ENCODE measurements at regions not wholly inside any gene's neighbourhood (a gene's known extent, or its start where the extent isn't known, plus 50 kb on each side); places are given as distances from the start of the nearest gene placed in this dataset.
"Not testable (repeated sequence)": the region's sequence is repeated elsewhere in the genome, so short reads cannot be mapped to it uniquely, and the experiment has no call there.

DNA sequence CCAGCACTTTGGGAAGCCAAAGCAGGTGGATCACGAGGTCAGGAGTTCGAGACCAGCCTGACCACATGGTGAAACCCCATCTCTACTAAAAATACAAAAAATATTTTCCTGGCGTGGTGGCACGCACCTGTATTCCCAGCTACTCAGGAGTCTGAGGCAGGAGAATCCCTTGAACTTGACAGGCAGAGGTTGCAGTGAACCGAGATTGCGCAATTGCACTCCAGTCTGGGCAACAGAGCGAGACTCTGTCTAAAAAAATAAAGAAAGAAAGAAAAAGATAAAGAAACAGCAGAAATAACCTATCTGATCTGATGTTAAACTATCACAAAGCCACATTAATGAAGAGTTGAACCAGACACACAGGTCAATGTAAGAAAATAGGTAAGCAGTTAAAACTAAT is 696.2 kb upstream of the SALL3 start:
- TF ChIP-seq POLR2AphosphoS5, POLR2A, CTCF (IDR thresholded peaks at IDR 0.05): not testable (repeated sequence)
